Activated CD8-positive, alpha-beta T cell treated with anti-CD3 and anti-CD28 coated beads for 36 hours (primary cell): ENCODE measurements at regions not wholly inside any gene's neighbourhood (a gene's known extent, or its start where the extent isn't known, plus 50 kb on each side); places are given as distances from the start of the nearest gene placed in this dataset.

Source experiments
- ATAC-seq: fragments of 200-7000 bp; cut with Tn5 transposase; one replicate; pipeline ENCODE4 v1.10.0; 2021; ENCODE audit warnings: mild to moderate bottlenecking, moderate library complexity
- CTCF ChIA-PET: fragments of 350-600 bp; sonication (Branson Sonifier 250); formaldehyde crosslinking; loops from one replicate; lab custom pipeline; 2021; ENCODE audit warnings: antibody characterized with exemption; lab: Charles Lee
- POLR2A ChIA-PET: fragments of 350-600 bp; sonication (Branson Sonifier 250); formaldehyde crosslinking; loops from one replicate; lab custom pipeline; 2021; ENCODE audit warnings: antibody characterized with exemption; lab: Charles Lee
- DNase-seq: peaks from one replicate; pipeline ENCODE4 v3.0.0-alpha.2; 2020
- H3K27ac Mint-ChIP-seq: one replicate; pipeline ENCODE4 v1.8.0; 2021; ENCODE audit warnings: mild to moderate bottlenecking, mixed read lengths
- H3K27me3 Mint-ChIP-seq: one replicate; pipeline ENCODE4 v1.8.0; 2021; ENCODE audit warnings: mixed read lengths
- H3K36me3 Mint-ChIP-seq: one replicate; pipeline ENCODE4 v1.8.0; 2021; ENCODE audit warnings: low read depth, mixed read lengths
- H3K4me1 Mint-ChIP-seq: one replicate; pipeline ENCODE4 v1.8.0; 2021; ENCODE audit warnings: low read depth, mixed read lengths
- H3K4me3 Mint-ChIP-seq: one replicate; pipeline ENCODE4 v1.8.0; 2021; ENCODE audit warnings: mild to moderate bottlenecking, moderate library complexity, mixed read lengths
- H3K9me3 Mint-ChIP-seq: one replicate; pipeline ENCODE4 v1.8.0; 2021; ENCODE audit warnings: mixed read lengths
- CTCF ChIP-seq: fragments of 200-600 bp; IDR thresholded peaks from one replicate; pipeline ENCODE4 v1.8.0; 2022; ENCODE audit warnings: antibody characterized with exemption, mild to moderate bottlenecking
- intact Hi-C: fragments of 100-400 bp; cut with micrococcal nuclease; formaldehyde crosslinking; loops from one replicate; pipeline ENCODE4 v1.10.0; 2022

DNA sequence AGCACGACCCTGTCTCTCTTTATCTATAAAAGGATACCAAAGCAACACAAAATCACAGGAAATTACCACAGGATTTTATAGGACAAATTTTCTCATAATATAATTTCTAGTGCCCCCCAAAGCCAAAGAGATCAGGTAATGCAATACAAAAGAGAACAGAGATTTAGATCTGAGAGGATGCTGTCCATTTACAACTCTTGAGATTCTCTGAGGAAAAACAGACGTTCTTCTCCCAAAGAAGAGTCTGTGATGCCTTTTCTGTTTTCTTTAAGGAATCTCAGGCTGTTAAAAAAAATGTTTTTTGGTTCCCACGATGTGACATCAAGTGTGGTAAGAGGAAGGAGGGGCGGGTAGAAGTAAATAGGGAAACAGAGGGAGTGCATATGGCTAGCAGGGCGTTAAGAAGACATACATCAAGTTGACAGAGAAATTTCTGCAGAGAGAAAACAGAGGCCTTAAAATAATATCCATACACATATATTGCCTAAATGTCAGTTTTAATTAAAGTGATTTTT, 274.7 kb downstream of the YTHDC2 start:
- no peak overlapping the region for H3K4me3 Mint-ChIP-seq
- intact Hi-C loops, result no loop called here
- H3K9me3 Mint-ChIP-seq, result no peaks in the 10 kb centered on the region
- ChIA-PET CTCF (no interaction called here), POLR2A (no interaction called here)
- no peak for ATAC-seq
- TF ChIP-seq CTCF, result no peak
- no peaks in the 10 kb centered on the region for H3K4me1 Mint-ChIP-seq
- H3K36me3 Mint-ChIP-seq, result no peaks in the 10 kb centered on the region
- H3K27ac Mint-ChIP-seq, result no peak overlapping the region
- H3K27me3 Mint-ChIP-seq, result no peaks in the 10 kb centered on the region
- no peak for DNase-seq

DNA sequence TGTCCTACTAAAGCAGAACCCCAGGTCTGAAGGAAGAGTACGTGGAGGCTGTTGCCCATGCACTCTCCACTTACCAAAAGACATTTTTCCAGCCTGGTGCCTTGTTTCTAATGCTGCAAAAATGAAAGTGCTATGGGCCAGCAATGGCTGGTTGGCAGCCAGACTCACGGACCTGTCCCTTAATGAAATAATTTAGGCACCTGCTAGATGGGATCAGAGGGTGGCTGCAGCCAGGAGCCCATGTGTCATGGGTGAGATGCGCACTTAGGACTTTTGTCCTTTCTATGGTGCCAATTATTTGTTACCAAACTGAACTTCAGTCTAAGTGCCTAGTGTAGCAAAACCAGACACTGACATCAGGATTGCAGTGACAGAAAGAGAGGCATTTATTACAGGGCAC, 276.3 kb downstream of the YTHDC2 start:
- Mint-ChIP-seq H3K9me3 (no peaks in the 10 kb centered on the region), H3K4me3 (no peak overlapping the region), H3K36me3 (no peaks in the 10 kb centered on the region), H3K27me3 (no peaks in the 10 kb centered on the region), H3K27ac (no peak overlapping the region), H3K4me1 (no peaks in the 10 kb centered on the region)
- intact Hi-C loops, result no loop called here
- TF ChIP-seq CTCF, result no peak
- ChIA-PET CTCF (interaction anchor here (0.7 kb wide), 1 partner anchor 11 kb away, joined by 3 read pairs; no protein-coding TSS in a partner anchor), POLR2A (no interaction called here)
- ATAC-seq (no peak), DNase-seq (no peak)

DNA sequence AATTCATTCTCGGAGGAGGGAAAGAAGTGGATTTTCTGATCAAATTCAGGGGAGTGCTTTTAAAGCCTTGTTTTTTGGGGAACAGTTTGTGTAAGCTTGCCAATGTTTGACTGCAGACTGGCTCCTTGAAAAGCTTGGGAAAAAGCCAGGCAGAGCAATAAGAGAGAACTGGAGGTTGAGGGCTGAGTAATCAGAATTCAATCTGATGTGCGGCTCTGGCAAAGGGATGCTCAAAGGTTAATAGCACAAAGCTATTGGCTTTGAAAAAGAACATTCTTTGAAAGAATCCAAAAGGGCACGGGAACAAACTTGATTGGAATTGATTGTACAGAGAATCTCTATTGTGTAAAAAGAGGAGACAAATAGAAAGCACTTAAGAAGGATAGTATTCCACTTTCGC, 279.3 kb downstream of the YTHDC2 start:
- intact Hi-C loops, result no loop called here
- no peaks in the 10 kb centered on the region for H3K36me3 Mint-ChIP-seq
- POLR2A ChIA-PET, result no interaction called here

GRCh38 chr5:113794981-113795380, 281.5 kb downstream of the YTHDC2 start:
- Mint-ChIP-seq H3K27me3 (no peaks in the 10 kb centered on the region), H3K4me3 (no peak overlapping the region), H3K36me3 (no peaks in the 10 kb centered on the region), H3K27ac (no peak overlapping the region), H3K9me3 (no peaks in the 10 kb centered on the region), H3K4me1 (no peaks in the 10 kb centered on the region)
- DNase-seq, result no peak
- POLR2A ChIA-PET, result interaction anchor here (0.7 kb wide), 1 partner anchor 485 kb away, joined by 3 read pairs; no protein-coding TSS in a partner anchor
- intact Hi-C loops, result no loop called here
- TF ChIP-seq CTCF, result no peak
- no peak for ATAC-seq
- CTCF ChIA-PET, result no interaction called here

More for the DNA sequence above, 279.3 kb downstream of the YTHDC2 start:
- ATAC-seq, result no peak
- CTCF ChIA-PET, result no interaction called here
- no peaks in the 10 kb centered on the region for H3K4me1 Mint-ChIP-seq
- H3K27me3 Mint-ChIP-seq, result no peaks in the 10 kb centered on the region
- TF ChIP-seq CTCF, result no peak
- no peak overlapping the region for H3K27ac Mint-ChIP-seq
- H3K4me3 Mint-ChIP-seq, result no peak overlapping the region
- DNase-seq, result no peak
- H3K9me3 Mint-ChIP-seq, result no peaks in the 10 kb centered on the region

- intact Hi-C loops, result no loop called here
- DNase-seq (no peak), ATAC-seq (no peak)
- CTCF ChIA-PET, result no interaction called here
- Mint-ChIP-seq H3K36me3 (no peaks in the 10 kb centered on the region), H3K9me3 (no peaks in the 10 kb centered on the region), H3K4me3 (no peak overlapping the region), H3K27me3 (no peaks in the 10 kb centered on the region), H3K4me1 (no peaks in the 10 kb centered on the region), H3K27ac (no peak overlapping the region)
- POLR2A ChIA-PET, result no interaction called here
- TF ChIP-seq CTCF, result no peak
These were observed 287.2 kb downstream of the YTHDC2 start for GRCh38 chr5:113800686-113801085.
